GM19240 (cell line): ENCODE measurements at regions not wholly inside any gene's neighbourhood (a gene's known extent, or its start where the extent isn't known, plus 50 kb on each side); places are given as distances from the start of the nearest gene placed in this dataset.
A peak's percentile ranks its signal among the peaks of the same experiment; 100 is the strongest.
"Not testable (repeated sequence)": the region's sequence is repeated elsewhere in the genome, so short reads cannot be mapped to it uniquely, and the experiment has no call there.

Source experiments
- DNase-seq: peaks from one replicate; pipeline ENCODE4 v3.0.0; 2011; ENCODE audit warnings: low spot score; ENCODE audit not compliant: insufficient read length

- DNase-seq: no peak
Measured at GRCh38 chr1:82162486-82163420, 362.0 kb downstream of the ADGRL2 start.

GRCh38 chr1:82161700-82162141 lies 361.0 kb downstream of the ADGRL2 start:
- DNase-seq: no peak

- DNase-seq: no peak
Measured at GRCh38 chr1:82160903-82161302, 360.2 kb downstream of the ADGRL2 start.

- DNase-seq: no peak
Measured at GRCh38 chr1:82160036-82160435, 359.3 kb downstream of the ADGRL2 start.

- DNase-seq: no peak
Measured at GRCh38 chr1:82158981-82159380, 358.2 kb downstream of the ADGRL2 start.

- DNase-seq: no peak
Measured at GRCh38 chr1:82154219-82154970, 353.7 kb downstream of the ADGRL2 start.

- DNase-seq: no peak
Measured at GRCh38 chr1:82153752-82154151, 353.0 kb downstream of the ADGRL2 start.

GRCh38 chr1:82153272-82153629 lies 352.5 kb downstream of the ADGRL2 start:
- no peak for DNase-seq

- DNase-seq: peak; percentile 8
Measured at GRCh38 chr1:82152356-82153271, 351.9 kb downstream of the ADGRL2 start.

GRCh38 chr1:82145656-82146055 lies 344.9 kb downstream of the ADGRL2 start:
- DNase-seq: no peak

- no peak for DNase-seq
Measured at GRCh38 chr1:82143108-82143833, 342.5 kb downstream of the ADGRL2 start.

- no peak for DNase-seq
Measured at GRCh38 chr1:82141390-82141789, 340.7 kb downstream of the ADGRL2 start.

GRCh38 chr1:82139751-82140468 lies 339.2 kb downstream of the ADGRL2 start:
- no peak for DNase-seq

GRCh38 chr1:82136351-82136750 lies 335.6 kb downstream of the ADGRL2 start:
- DNase-seq: not testable (repeated sequence)

GRCh38 chr1:82125866-82126265 lies 325.1 kb downstream of the ADGRL2 start:
- DNase-seq: no peak

- DNase-seq: no peak
Measured at GRCh38 chr1:82125119-82125518, 324.4 kb downstream of the ADGRL2 start.

GRCh38 chr1:82121421-82121820 lies 320.7 kb downstream of the ADGRL2 start:
- DNase-seq: no peak

- no peak for DNase-seq
Measured at GRCh38 chr1:82116105-82116504, 315.4 kb downstream of the ADGRL2 start.

GRCh38 chr1:82114887-82115286 lies 314.2 kb downstream of the ADGRL2 start:
- DNase-seq: no peak
